ENCODE measurements at regions not wholly inside any gene's neighbourhood (a gene's known extent, or its start where the extent isn't known, plus 50 kb on each side); places are given as distances from the start of the nearest gene placed in this dataset.

DNA sequence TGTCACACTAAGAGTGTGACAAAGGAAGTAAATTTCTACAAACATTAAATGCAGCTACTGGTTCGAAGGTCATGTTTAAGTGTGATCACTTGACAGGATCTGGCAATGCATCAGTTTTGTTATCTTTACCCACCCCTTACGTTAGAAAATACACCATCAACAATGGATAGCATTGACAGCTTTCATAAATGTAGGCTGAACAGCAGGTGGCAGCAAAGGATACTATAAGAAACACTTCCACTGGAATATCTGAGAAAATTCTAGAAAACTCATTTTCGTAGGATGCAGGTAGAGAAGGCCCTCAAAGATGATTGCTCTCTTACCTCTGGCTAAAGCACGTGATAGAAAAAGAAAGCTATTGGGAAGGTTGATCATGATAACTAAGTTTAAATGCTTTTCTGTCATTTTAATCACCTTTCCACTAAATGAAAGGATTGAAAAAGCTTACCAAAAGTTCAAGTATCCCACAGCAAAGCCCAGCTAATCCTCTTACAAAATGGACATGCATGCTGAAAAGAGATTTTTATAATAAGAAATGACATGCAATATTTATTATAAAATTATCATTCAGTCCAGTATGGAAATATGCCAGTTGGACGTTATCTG, 292.5 kb downstream of the PARP8 start:
- Mint-ChIP-seq H3K4me3 (no peak overlapping the region), H3K4me1 (peaks cover 2% of the 10 kb centered on the region in 2 experiments; a peak in 2 of 4 replicates), H3K27me3 (ENCODE audit: low read depth) (peaks cover 32% of the 10 kb centered on the region), H3K27ac (no peak overlapping the region), H3K9me3 (no peaks in the 10 kb centered on the region), H3K36me3 (ENCODE audit: insufficient read depth in 1 of 3, low read depth in 3 of 3) (no peaks in the 10 kb centered on the region)
- Histone ChIP-seq H4K5ac (ENCODE audit: insufficient read length, low read depth, low read length) (no peak overlapping the region), H3K18ac (ENCODE audit: insufficient read length, low read depth, low read length) (no peak overlapping the region), H4K20me1 (ENCODE audit: control insufficient read depth, insufficient read depth, insufficient read length) (no peaks in the 10 kb centered on the region), H3K27ac (ENCODE audit: insufficient read length, low read depth, low read length) (no peak overlapping the region), H2AK5ac (ENCODE audit: insufficient read length, low read length) (no peak overlapping the region), H2AFZ (ENCODE audit: low read length) (no peak overlapping the region), H3T11ph (ENCODE audit: low read length) (no peak overlapping the region), H3K4me1 (ENCODE audit: insufficient read depth, low read length) (no peaks in the 10 kb centered on the region), H3K56ac (ENCODE audit: insufficient read length, low read depth, low read length) (no peak overlapping the region), H2BK12ac (ENCODE audit: insufficient read length, low read depth, low read length) (no peak overlapping the region), H3K79me2 (ENCODE audit: insufficient read depth, low read length) (no peaks in the 10 kb centered on the region), H2BK5ac (ENCODE audit: insufficient read length, low read length) (no peak overlapping the region), H3K4ac (ENCODE audit: low read depth, low read length) (no peak overlapping the region), H3K4me2 (ENCODE audit: insufficient read depth, insufficient read length, low read length) (no peak overlapping the region), H3K23me2 (ENCODE audit: insufficient read length, low read depth, low read length, poor library complexity, severe bottlenecking) (peaks cover 6% of the 10 kb centered on the region), H2BK15ac (ENCODE audit: low read depth, low read length) (no peak overlapping the region), H4K91ac (ENCODE audit: insufficient read length, low read depth, low read length) (no peak overlapping the region), H3K9me3 (ENCODE audit: control insufficient read depth, low read depth, low read length) (no peaks in the 10 kb centered on the region), H3K9ac (ENCODE audit: extremely low read depth, insufficient read length, low read length) (no peak overlapping the region), H4K8ac (replicated peaks; ENCODE audit: insufficient read length, low read depth, low read length) (no peak overlapping the region), H3K79me1 (ENCODE audit: insufficient read depth, low read depth, low read length, poor library complexity, severe bottlenecking) (no peaks in the 10 kb centered on the region), H3K27me3 (ENCODE audit: insufficient read depth, low read length) (peaks cover 4% of the 10 kb centered on the region; the same call in 1 of the 2 replicates), H2BK20ac (ENCODE audit: low read depth, low read length, poor library complexity, severe bottlenecking) (no peak overlapping the region), H2BK120ac (ENCODE audit: low read depth, low read length, poor library complexity, severe bottlenecking) (no peak overlapping the region), H3K23ac (ENCODE audit: insufficient read length, low read depth, low read length) (no peak overlapping the region), H3K14ac (ENCODE audit: insufficient read depth, low read length) (no peak overlapping the region)
- WGBS (ENCODE audit: extremely low coverage, insufficient read length, low lambda C conversion rate), result no CpG with 5 or more reads among the region's 5 CpGs
- TF ChIP-seq, protein P1, sequence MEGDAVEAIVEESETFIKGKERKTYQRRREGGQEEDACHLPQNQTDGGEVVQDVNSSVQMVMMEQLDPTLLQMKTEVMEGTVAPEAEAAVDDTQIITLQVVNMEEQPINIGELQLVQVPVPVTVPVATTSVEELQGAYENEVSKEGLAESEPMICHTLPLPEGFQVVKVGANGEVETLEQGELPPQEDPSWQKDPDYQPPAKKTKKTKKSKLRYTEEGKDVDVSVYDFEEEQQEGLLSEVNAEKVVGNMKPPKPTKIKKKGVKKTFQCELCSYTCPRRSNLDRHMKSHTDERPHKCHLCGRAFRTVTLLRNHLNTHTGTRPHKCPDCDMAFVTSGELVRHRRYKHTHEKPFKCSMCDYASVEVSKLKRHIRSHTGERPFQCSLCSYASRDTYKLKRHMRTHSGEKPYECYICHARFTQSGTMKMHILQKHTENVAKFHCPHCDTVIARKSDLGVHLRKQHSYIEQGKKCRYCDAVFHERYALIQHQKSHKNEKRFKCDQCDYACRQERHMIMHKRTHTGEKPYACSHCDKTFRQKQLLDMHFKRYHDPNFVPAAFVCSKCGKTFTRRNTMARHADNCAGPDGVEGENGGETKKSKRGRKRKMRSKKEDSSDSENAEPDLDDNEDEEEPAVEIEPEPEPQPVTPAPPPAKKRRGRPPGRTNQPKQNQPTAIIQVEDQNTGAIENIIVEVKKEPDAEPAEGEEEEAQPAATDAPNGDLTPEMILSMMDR (conservative IDR thresholded peaks at IDR 0.05), result peak; percentile 59
- no peak for DNase-seq
